CD1c-positive myeloid dendritic cell (primary cell): ENCODE measurements at regions not wholly inside any gene's neighbourhood (a gene's known extent, or its start where the extent isn't known, plus 50 kb on each side); places are given as distances from the start of the nearest gene placed in this dataset.
"Not testable (repeated sequence)": the region's sequence is repeated elsewhere in the genome, so short reads cannot be mapped to it uniquely, and the experiment has no call there.

Experiments used
- DNase-seq: peaks from one replicate; pipeline ENCODE4 v3.0.0-alpha.2; 2016; ENCODE audit errors: extremely low spot score

GRCh38 chr2:111617299-111618225 lies 266.4 kb downstream of the ANAPC1 start:
- no peak for DNase-seq

GRCh38 chr2:111618226-111618977 lies 265.6 kb downstream of the ANAPC1 start:
- peak; percentile 47 for DNase-seq

- DNase-seq: peak; percentile 37
Observed at GRCh38 chr2:111618978-111619902, 264.8 kb downstream of the ANAPC1 start.

GRCh38 chr2:111620281-111620680 lies 263.7 kb downstream of the ANAPC1 start:
- no peak for DNase-seq

- DNase-seq: no peak
Observed at GRCh38 chr2:111622859-111623258, 261.1 kb downstream of the ANAPC1 start.

- DNase-seq: no peak
Observed at GRCh38 chr2:111623380-111623779, 260.6 kb downstream of the ANAPC1 start.

GRCh38 chr2:111624411-111625156 lies 259.4 kb downstream of the ANAPC1 start:
- peak; percentile 76 for DNase-seq

GRCh38 chr2:111625157-111625537 lies 258.8 kb downstream of the ANAPC1 start:
- DNase-seq: not testable (repeated sequence)

- no peak for DNase-seq
Observed at GRCh38 chr2:111626037-111626864, 257.7 kb downstream of the ANAPC1 start.

- no peak for DNase-seq
Observed at GRCh38 chr2:111626865-111627163, 257.2 kb downstream of the ANAPC1 start.

- DNase-seq: no peak
Observed at GRCh38 chr2:111627256-111627655, 256.7 kb downstream of the ANAPC1 start.

- no peak for DNase-seq
Observed at GRCh38 chr2:111628221-111628620, 255.8 kb downstream of the ANAPC1 start.

GRCh38 chr2:111629983-111630382 lies 254.0 kb downstream of the ANAPC1 start:
- DNase-seq: no peak

- peak; percentile 45 for DNase-seq
Observed at GRCh38 chr2:111632661-111633060, 251.3 kb downstream of the ANAPC1 start.

- DNase-seq: no peak
Observed at GRCh38 chr2:111633189-111633588, 250.8 kb downstream of the ANAPC1 start.

- no peak for DNase-seq
Observed at GRCh38 chr2:111633643-111634042, 250.3 kb downstream of the ANAPC1 start.

GRCh38 chr2:111634050-111634794 lies 249.8 kb downstream of the ANAPC1 start:
- DNase-seq: no peak

GRCh38 chr2:111634995-111635538 lies 248.9 kb downstream of the ANAPC1 start:
- no peak for DNase-seq

GRCh38 chr2:111636905-111637304 lies 247.1 kb downstream of the ANAPC1 start:
- no peak for DNase-seq
